ENCODE measurements at regions not wholly inside any gene's neighbourhood (a gene's known extent, or its start where the extent isn't known, plus 50 kb on each side); places are given as distances from the start of the nearest gene placed in this dataset.
A peak's percentile ranks its signal among the peaks of the same experiment; 100 is the strongest.
"Not testable (repeated sequence)": the region's sequence is repeated elsewhere in the genome, so short reads cannot be mapped to it uniquely, and the experiment has no call there.

DNA sequence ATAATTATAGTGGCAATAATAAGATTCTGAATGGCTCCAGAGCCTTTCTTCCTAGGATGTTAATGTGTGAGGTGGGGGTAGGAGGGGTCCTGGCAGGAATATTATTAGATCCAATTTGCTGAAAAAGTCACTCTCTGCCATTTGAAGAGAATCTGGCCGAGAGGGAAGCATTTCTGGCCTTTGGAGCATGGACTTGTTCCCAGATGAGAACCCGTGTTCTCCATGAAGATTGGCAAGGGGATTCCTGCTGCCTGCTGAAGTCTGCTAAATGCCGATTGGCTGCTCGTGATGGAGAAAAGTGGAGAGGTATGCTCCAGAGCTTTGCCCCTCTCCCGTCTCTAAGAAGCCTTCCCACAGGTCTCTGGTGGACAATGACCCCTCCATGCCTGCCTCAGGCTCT lies 135.6 kb downstream of the TRIM43 start:
- DNase-seq (ENCODE audit: low spot score) = not testable (repeated sequence)

DNA sequence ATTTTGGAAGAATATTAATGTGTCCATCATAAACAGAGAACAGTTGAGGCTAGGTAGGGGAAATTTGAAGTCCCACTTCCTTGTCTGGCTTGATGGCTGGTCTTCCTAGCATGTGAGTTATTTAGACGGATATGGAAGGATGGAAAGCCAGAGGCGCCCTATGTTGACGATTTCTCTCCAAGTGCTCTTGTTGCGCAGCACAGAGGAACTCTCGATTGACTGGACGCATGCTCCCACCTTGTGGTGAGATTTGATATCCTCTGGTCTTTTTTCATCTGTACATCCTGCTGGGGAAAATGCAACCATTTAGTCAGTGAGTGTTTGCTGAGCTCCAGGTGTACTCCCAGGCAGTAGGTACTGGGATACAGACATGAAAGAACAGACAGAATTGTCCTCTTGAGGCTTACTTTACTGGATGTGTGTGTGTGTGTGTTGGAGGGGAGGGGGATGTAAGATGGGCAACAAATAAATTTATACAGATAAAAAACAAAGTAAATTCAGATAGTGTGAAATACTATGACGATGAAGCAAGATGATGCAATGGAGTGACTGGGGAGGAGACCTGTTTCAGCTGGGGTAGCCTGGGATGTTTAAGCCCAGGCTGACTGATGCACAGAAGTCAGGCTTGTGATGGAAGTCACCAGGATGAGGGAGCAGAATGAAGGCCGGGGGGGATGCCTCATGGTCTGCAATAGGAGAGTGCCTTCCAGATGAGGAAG lies 137.2 kb downstream of the TRIM43 start:
- peak; percentile 69 for DNase-seq (ENCODE audit: low spot score)

DNA sequence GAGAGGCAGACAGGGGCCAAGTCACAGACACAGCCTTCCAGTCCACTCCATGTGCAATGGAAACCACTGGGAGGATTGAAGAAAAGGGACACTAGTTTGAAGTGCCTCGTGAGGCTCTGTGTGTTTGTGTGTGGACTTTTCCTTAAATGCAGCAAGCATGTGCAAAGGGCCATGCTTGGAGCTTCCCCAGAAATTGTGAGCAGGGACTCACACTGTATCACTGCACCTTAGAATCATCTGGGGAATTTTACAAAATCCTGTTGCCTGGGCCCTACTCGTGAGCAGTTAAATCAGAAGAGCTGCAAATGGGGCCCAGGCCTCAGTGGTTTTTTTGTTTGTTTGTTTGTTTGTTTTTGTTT lies 137.8 kb downstream of the TRIM43 start:
- DNase-seq (ENCODE audit: low spot score) = no peak

DNA sequence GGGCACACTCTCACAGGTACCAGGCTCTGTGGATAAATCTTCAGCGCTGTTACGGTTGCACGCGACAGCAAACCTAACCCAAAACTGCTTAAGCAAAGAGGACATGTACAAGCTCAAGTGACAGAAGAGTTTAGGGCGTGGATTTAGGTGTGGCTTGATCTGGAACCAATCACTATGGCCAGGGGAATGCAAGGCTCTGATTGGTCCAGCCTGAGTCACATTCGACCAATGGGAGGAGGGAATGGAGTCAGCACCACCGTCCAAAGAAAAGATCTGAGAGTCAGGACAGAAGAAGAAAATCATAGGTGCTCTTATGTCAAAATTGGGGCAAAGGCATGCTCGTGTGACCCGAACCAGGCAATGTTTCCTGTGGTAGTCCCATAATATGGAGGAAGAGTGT lies 139.0 kb downstream of the TRIM43 start:
- DNase-seq (ENCODE audit: low spot score) = peak; percentile 26

DNA sequence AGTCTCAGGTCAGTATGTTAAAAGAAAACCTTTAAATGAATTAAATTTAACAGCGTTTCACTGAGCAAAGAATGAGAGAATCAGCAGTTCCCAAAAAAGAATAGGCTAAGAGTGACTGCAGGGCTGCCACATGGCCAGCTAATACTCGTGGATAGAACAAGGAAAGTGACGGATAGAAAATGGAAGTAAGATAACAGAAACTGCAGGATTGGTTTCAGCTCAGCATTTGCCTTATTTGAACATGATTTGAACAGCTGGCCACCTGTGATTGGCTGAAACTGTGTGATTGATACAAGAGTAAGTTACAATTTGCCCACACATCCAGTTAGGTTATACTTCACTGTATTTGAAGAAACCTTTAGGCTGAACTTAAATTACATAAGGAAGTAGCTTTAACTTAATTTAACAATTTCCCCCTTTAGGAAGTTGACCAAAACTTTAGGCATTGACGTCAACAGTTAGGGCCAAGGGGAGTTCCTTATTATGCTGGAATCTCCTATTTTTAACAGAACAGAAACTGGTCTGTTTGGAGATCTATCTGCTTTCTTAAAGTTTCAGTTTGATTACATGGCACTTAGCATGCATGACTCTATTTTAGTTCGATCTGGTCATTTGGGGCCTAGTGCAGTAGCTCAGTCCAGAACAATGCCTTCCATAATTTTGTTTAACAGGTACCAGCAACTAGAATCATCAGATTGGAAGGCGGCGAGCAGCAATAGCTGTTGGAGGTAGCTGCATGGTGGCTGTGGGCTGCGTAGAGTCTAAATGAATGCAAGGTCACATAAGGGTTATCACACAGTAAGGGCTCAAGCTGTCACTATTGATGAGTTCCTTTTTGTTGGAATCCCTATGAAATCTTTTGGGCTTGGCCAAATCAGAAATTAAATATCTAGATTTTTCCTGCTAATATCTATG lies 143.4 kb downstream of the TRIM43 start:
- DNase-seq (ENCODE audit: low spot score) = no peak

DNA sequence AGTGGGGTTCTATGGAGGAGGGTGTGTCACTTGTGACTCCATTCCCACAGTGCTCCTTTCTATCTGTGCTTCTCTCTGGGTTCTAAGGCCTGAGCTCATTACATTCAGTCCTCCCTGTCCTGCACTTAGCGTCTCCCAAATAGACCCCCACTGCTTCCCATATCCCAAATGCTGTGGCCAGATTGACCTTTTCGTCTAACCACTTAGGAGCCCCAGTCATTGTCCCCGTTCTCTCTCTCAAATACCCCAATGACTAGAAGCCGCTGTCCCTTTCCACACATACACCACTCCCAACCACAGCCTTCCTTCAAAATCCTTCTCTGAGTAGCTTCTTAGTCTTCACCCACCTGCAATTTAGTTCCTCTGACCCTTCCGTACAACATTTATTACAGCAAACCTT lies 146.5 kb downstream of the TRIM43 start:
- no peak for DNase-seq (ENCODE audit: low spot score)

DNA sequence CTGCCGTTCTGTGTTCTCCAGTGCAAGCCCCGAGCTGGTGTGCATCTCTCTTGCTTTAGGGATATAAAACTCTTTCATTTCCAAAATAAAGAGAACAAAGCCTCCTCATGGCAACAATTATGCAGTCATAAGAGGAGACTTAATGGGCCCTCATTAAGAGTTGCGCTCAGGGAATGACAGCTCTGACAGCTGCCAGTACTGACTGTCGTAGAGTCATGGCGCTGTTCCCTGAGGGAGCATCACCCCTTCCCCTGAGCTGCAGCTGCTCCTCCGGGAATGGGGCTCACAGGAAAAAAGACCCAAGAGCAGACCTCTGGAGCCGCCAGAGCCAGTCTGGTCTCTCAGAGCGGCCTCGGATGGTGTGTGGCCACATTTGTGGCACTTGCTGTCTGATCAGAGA lies 160.3 kb downstream of the TRIM43 start:
- not testable (repeated sequence) for DNase-seq (ENCODE audit: low spot score)

DNA sequence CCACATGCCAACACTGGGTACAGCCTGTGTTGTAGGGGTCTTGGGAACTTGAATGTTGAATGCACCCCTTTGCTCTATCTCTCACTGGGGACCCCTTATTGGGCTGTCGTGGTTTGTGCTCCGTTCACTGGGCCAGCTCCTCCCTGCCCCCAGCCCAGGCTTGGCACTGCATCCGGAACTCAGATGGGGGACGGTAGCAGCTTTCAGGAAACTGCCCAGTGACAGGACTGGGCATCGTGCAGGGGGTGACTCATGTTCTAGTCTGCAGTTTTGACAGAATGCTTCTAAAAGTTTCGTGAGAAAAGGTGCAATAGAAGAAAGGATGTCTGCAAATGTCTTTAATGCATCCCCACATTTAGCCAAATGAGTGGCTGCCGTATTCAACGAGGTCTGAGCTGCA lies 162.0 kb downstream of the TRIM43 start:
- not testable (repeated sequence) for DNase-seq (ENCODE audit: low spot score)

DNA sequence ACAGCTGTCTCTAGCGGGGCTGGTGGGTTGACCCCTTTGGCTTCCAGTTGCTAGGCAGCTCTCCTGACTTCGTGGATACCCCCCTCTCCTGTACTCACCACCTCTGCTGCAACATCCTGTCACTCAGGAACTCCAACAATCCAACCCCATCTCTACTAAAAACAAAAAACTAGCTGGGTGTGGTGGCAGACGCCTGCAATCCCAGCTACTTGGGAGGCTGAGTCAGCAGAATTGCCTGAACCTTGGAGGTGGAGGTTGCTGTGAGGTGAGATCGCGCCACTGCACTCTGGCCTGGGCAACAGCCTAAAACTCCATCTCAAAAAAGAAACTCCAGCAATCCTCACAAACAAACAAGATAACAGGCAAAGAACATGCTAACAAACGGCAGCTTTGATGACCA lies 162.4 kb downstream of the TRIM43 start:
- DNase-seq (ENCODE audit: low spot score) = not testable (repeated sequence)

DNA sequence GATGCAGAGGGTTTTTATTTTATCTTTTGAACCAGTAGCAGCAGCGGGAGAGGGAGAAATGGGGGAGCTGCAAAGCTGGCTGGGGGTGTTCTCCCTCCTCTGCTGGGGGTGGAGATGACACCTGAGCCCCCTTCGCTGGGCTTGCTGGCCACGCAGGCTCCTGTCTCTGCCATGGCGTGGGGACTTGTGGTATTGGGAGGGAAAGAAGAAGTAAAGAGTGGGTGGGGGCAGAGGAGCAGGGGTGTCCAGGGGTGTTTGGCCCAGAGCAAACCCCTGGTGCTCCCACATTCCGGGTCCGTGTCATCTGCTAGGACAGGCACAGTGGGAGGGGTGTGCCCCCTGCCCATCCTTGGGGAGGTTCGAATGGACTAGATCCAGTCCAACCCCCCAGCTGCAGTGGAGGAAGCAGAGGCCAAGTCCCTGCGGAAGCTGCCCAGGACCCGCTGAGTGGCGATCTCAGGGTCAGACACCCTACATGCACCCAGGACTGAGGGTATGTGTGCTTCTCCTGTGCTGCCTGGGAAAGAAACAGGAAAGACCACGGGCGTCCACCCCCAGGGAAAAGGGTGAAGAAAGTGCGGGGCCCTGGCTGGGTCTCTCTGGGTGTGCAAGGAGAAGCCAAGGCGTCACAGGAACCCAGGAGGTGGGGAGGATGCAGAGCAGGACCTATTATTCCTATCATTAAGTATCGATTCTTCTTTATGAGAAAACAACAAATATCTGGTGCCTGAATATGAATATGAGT lies 163.2 kb downstream of the TRIM43 start:
- not testable (repeated sequence) for DNase-seq (ENCODE audit: low spot score)

DNA sequence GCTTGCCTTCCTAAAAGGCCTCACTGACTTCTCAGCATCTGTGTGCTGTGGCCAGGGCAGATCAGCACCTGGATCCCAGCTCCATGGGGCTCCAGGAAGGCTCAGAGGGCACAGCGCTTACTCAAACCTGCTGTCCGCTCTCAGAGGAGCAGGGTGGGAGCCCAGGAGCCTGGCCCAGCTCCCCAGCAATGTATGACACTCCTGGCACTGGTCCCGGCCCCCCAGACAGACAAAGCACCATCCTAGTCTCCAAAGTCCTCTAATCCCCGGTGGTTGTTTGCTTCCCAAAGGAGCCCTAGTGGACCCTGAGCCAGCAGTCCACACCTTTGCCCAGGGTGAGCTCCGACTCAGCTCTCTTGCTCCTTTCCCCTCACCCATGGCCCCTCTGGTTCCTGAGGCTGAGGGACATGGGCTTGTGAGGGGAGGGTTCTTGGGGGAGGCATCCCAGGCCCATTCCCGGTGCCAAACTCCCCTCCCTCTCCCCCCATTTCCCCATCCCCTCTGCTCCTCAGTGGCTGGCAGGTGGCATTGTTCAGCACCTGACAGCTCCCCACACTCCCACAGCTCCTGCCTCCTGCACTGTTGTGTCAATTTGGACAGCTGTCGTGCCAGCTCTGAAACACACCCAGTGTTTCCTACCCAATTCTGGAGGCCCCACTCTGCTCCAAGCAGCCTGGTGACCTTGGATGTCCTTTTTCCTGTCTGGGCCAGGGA lies 164.3 kb downstream of the TRIM43 start:
- not testable (repeated sequence) for DNase-seq (ENCODE audit: low spot score)

DNA sequence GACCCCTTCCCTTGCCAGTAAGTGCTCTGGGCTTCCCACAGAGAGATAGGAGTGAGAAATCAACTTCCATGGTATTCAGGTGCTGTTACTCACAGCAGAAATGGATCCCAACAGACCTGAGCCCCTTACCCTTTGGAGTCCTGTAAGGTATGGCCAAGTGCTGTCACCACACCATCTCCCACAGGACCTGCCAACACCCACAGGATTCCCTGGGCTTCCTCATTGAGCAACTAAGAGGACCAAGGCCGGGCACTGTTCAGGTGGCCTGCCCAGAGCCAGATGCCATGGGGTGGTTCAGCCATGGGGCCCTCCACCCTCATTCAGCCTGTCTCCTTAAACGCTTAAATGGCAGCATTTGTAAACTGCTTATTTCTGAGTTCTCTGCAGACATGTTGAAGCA lies 166.2 kb downstream of the TRIM43 start:
- DNase-seq (ENCODE audit: low spot score) = no peak

DNA sequence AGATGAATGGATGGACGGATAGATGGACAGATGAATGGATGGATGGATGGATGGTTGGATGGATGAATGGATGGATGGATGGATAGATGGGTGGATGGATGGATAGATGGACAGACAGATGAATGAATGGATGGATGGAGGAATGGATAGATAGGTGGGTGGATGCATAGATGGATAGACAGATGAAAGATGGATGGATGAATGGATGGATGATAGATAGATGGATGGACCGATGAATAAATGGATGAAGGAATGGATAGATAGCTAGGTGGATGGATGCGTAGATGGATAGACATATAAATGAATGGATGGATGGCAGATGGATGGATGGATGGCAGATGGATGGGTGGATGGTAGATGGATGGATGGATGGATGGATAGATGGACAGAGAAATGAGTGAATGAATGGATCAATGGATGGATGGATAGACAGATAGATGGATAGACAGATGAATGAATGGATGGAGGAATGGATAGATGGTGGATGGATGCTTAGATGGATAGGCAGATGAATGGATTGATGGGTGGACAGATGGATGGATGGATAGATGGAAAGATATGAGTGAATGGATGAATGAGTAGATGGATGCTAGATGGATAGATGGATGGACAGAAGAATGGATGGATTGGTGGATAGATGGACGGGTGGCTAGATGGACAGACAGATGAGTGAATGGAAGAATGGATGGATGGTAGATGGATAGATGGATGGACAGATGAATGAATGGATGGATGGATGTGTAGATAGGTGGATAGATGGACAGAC lies 167.9 kb downstream of the TRIM43 start:
- no peak for DNase-seq (ENCODE audit: low spot score)

DNA sequence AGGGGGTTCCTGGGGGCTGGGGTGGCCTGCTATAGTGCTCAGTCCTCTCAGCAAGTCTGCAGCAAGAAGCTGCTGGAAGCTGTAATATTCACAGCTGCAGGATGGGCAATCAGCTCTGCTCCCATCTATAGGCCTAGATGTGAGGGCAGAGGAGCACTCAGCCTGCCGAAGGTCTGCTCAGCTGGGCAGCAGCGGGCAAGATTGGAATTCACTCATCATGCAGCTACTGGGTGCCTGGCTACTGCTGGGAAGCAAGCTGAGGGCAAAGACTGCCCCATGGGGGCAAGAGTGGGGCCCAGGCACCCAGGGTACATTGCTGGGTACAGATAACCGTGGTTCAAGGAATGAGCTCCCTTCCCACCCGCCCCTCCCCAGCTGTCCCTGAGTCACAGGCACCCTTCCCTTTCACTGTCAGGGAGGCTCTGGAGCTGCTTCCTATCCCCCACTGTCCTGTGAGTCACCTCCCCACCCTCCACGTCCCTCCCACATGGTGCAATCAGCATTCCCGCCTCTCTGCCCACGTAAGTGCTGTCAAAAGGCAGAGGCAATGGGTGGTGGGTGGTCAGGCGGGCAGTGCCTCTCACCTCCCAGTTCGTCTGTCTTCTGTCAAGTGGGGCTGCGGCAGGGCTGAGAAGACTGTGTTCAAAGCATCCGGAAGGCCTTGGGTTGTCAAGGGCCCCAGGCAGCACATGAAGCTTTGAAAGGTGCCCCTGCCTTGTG lies 169.2 kb downstream of the TRIM43 start:
- no peak for DNase-seq (ENCODE audit: low spot score)

DNA sequence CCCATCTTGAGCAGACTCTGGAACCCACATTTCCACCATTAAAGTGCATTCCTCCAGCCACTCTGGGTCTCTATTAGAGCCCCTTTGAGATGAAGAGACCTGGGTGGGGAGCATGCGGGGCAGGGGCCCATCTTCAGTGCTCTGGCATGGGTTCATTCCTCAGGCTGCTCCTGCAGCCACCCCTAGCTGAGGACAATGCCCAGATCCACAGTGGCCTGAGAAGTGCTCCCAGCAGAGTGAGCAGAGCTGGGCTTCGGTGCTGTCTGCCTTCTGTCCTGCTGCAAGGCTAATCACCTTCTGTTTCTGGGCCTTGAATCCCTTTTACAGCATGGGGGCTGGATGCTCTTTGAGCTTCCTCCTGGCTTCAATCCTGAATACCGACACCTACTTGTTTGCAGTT lies 169.8 kb downstream of the TRIM43 start:
- DNase-seq (ENCODE audit: low spot score) = no peak

DNA sequence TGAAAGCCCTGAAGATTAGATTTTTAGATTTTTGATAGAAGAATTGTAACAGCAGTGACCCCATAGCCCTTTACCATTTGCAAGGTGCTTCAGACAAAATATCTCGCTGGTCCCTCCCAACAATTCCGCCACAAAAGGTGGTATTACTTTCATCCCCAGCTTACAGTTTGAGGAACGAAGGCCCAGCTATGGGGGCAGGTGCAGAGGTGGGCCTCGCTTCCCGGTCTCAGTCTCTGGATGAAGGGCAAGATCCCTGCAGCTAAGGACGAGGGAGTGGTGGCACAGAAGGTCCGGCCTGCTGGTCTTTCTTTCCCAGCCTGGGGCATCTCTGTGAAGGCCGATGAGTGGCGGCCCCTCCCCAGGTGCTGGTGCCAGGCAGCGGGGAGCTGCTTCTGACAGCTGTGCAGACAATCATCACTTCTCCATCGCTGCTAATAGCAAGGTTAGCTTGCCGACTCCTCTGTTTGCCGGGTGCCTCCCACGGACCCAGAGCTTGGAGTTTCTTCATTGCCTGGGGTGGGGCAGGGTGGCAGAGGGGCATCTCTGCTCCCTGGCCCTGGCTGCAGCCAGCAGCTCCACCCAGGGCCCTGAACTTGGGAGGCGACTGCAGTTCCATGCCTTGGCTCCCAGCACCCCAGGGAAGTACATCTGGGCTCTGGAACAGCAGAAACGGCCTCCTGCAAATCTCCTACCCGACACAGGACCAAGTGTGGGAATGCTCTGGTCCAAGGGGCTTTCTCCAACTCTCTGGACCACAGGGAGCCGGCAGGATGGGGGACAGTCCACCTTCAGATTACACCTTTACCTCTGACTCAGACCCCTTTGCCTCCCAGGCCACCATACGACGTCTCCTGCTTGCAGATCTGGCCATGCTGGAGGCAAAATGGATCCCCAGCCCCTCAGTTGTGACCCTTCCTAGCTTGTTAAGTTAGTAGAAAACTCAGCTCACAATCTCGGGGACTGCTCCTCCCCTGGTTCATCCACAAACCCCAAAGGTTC lies 170.5 kb downstream of the TRIM43 start:
- not testable (repeated sequence) for DNase-seq (ENCODE audit: low spot score)

DNA sequence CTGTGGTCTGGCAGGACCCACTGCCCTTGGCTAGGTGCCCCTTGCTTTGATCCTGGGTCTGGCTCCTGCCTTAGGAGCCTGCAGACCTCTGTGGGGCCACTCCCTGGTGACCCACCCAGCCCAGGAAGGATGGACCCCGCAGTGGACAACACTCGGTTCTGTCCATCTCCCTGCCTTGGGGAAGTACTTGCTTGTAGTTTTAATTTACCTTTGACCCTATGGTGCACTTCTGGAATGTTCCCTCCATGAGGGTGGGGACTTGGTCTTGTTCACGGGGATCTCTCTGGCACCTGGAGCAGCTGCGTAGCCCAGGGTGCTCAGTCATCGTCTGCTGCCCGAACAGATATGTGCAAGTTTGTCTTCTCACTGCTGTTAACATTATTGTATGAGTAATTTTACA lies 171.3 kb downstream of the TRIM43 start:
- DNase-seq (ENCODE audit: low spot score) = not testable (repeated sequence)

DNA sequence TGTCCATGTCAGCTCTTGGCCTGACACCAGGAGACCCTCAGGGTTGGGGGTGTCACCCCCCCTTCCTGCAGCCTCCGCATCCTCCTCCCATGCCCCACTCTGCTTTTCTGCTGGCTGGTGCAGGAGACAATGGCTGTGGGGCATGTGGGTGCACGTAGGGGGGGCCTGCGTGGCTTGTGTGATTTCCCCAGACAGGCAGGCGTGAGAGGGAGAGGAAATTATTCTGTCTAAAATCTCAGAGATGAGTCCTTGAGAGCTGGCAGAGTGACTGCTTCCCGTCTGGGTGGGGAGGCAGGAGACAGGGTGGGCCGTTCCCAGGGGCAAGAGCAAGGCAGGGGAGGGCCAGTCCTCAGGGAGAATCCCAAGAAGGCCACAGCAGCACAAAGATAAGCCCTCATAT lies 173.2 kb downstream of the TRIM43 start:
- not testable (repeated sequence) for DNase-seq (ENCODE audit: low spot score)
